Retinal pigment epithelial cell (primary cell): ENCODE measurements at regions not wholly inside any gene's neighbourhood (a gene's known extent, or its start where the extent isn't known, plus 50 kb on each side); places are given as distances from the start of the nearest gene placed in this dataset.
"Not testable (repeated sequence)": the region's sequence is repeated elsewhere in the genome, so short reads cannot be mapped to it uniquely, and the experiment has no call there.

ENCODE experiments used
- DNase-seq: peaks from one replicate; pipeline ENCODE4 v3.0.0-alpha.2; 2010; ENCODE audit warnings: low read depth
- H3K4me3 ChIP-seq: 2 replicates; pipeline ENCODE4 v1.5.1; 2011; ENCODE audit warnings: mild to moderate bottlenecking, low read length, control low read depth, moderate library complexity
- CTCF ChIP-seq: conservative IDR thresholded peaks from 2 replicates; pipeline ENCODE4 v1.5.1; 2011; ENCODE audit warnings: low read depth, low read length, control low read depth, inconsistent platforms

- TF ChIP-seq CTCF: no peak
- no peak overlapping the region for H3K4me3 ChIP-seq
- no peak for DNase-seq
These were observed 405.4 kb downstream of the CCDC85A start for GRCh38 chr2:56589194-56589593.

GRCh38 chr2:56589835-56590234, 406.0 kb downstream of the CCDC85A start:
- no peak overlapping the region for H3K4me3 ChIP-seq
- TF ChIP-seq CTCF: no peak
- no peak for DNase-seq

GRCh38 chr2:56590611-56591010, 406.8 kb downstream of the CCDC85A start:
- TF ChIP-seq CTCF: no peak
- H3K4me3 ChIP-seq: no peak overlapping the region
- DNase-seq: no peak

- DNase-seq, H3K4me3 ChIP-seq: not testable (repeated sequence)
These were observed 422.3 kb downstream of the CCDC85A start for GRCh38 chr2:56606086-56606485.

- no peak for TF ChIP-seq CTCF
- no peak for DNase-seq
- no peak overlapping the region for H3K4me3 ChIP-seq
These were observed 429.5 kb downstream of the CCDC85A start for GRCh38 chr2:56613254-56613653.

- TF ChIP-seq CTCF: no peak
- DNase-seq: no peak
- no peak overlapping the region for H3K4me3 ChIP-seq
These were observed 430.1 kb downstream of the CCDC85A start for GRCh38 chr2:56613920-56614319.

GRCh38 chr2:56615760-56616159, 432.0 kb downstream of the CCDC85A start:
- DNase-seq: no peak
- no peak overlapping the region for H3K4me3 ChIP-seq
- no peak for TF ChIP-seq CTCF

GRCh38 chr2:56624181-56624580, 440.4 kb downstream of the CCDC85A start:
- H3K4me3 ChIP-seq: no peak overlapping the region
- no peak for DNase-seq
- no peak for TF ChIP-seq CTCF
